ENCODE measurements at regions not wholly inside any gene's neighbourhood (a gene's known extent, or its start where the extent isn't known, plus 50 kb on each side); places are given as distances from the start of the nearest gene placed in this dataset.
"Not testable (repeated sequence)": the region's sequence is repeated elsewhere in the genome, so short reads cannot be mapped to it uniquely, and the experiment has no call there.

DNA sequence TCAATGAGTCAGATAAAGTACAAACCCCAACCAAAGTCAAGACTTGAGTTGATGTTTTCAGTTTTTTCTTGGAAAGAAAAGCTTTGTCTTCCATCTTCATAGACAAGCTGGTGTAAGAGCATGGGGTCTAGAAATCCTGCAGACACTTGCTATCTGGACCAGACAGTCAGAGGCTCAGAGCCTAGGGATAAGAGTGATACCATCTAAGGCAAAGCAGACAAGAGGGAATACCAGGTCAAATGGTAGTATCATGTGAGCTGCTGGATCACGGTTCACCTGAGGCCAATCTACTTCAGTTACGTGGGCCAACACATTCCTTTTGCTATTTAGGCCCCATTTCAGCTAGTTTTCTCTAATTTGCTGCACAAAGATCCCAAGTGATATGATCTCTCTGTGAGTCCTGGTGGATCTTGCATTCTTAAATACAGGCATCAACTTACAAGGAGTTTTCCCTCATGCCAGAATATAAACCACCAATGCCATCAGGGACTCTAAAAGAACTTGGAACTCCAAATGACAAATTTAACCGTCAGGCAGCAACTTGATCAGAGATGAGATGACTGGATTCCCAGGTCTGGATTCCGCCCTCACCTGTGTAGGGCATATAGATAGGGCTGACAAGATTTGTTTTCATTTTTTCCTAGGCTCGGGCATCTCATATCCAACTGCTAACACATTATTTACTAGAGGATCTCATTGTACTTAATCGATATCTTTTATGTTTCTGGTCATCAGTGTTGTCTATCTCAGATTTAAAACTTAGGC lies 101.4 kb downstream of the FOXD4L6 start:
- peak; percentile 32 for ATAC-seq
- DNase-seq (ENCODE audit: missing footprints); intact Hi-C loops (cut with DNase I): not testable (repeated sequence)

DNA sequence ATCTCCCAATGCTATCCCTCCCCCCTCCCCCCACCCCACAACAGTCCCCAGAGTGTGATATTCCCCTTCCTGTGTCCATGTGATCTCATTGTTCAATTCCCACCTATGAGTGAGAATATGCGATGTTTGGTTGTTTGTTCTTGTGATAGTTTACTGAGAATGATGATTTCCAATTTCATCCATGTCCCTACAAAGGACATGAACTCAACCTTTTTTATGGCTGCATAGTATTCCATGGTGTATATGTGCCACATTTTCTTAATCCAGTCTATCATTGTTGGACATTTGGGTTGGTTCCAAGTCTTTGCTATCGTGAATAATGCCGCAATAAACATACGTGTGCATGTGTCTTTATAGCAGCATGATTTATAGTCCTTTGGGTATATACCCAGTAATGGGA lies 106.1 kb downstream of the FOXD4L6 start:
- ATAC-seq; intact Hi-C loops (cut with DNase I); DNase-seq (ENCODE audit: missing footprints): not testable (repeated sequence)

DNA sequence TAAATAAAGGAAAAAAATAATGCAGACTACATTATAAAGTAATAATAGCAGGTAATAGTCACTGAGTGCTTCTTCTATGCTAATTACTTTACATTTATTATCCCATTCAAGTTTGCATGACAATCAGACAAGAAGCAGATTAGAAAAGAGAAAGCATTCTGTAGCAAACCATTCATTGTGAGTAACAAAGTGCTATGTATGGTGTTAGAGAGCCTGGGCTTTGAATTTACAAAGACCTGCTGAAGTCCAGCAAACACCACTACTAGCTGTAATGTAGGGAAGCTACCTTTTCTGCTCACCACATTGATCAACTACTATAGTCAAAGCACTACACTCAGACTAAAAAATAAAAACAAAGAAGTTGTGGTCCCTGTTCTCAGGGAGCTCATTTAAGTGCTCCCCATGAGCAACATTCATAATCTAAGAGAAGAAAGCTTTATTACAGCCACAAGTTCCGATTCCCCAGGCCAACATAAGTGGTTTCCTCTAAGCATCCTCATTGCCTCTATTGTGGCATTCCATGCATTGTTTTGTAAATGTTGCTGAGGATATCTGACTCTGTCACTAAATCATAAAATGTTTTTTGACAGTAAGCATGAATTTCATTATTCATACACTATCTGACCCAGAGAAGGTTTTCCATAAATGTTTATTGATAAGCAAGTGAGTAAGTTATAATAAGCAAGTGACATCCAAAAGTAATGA lies 108.5 kb downstream of the FOXD4L6 start:
- intact Hi-C loops (cut with DNase I); ATAC-seq; DNase-seq (ENCODE audit: missing footprints): not testable (repeated sequence)

DNA sequence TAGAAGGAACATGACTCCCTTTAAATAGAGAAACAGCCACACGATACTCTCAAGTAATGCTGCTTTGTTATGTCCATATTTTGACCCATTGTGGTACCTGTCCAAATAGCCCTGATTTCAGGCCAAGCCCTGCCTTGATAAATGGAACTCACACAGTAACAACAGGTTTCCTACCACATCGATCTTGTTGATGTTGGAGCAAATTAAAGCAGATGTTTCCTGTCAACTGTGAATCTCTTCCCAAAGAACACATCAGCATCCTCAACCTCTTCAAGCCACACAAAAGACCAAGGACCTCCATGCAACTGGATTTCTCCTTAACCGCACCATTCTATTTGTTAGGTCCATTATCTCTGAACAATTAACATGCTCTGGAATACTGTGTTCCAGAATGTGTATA lies 109.5 kb downstream of the FOXD4L6 start:
- DNase-seq (ENCODE audit: missing footprints); ATAC-seq; intact Hi-C loops (cut with DNase I): not testable (repeated sequence)

GRCh38 chr9:41016699-41017098 lies 111.8 kb downstream of the FOXD4L6 start:
- intact Hi-C loops (cut with DNase I); DNase-seq (ENCODE audit: missing footprints); ATAC-seq: not testable (repeated sequence)

DNA sequence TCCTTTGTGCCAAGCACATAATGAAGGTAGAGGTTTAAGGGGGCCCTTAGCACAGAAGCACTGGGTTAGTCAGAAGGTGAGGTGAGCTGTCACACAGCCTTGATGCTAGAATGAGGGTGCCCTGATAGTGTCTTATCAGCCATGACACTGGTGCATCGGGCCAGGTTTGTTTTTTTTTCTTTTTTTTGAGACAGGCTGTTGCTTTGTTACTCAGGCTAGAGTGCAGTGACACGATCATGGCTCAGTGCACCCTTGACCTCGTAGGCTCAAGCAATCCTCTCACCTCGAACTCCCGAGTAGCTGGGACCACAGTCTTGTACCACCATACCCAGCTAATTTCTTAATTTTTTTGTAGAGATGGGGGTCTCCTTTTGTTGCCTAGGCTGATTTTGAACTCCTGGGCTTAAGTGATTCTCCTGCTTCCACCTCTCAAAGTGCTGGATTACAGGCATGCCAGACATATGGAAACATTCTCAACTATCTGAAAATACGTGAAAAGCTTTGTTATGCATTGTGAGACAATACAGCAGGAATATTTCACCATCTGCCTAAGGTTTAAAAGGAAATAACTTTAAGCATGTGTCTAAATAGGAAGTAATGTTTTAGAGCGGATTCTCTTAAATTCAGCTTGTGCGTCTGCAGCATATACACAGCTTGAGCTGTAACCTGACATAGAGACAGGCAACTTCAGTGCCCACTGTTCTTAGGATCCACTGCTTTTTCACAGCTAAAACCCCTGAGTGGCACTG lies 128.4 kb downstream of the FOXD4L6 start:
- DNase-seq (ENCODE audit: missing footprints); ATAC-seq; intact Hi-C loops (cut with DNase I): not testable (repeated sequence)

DNA sequence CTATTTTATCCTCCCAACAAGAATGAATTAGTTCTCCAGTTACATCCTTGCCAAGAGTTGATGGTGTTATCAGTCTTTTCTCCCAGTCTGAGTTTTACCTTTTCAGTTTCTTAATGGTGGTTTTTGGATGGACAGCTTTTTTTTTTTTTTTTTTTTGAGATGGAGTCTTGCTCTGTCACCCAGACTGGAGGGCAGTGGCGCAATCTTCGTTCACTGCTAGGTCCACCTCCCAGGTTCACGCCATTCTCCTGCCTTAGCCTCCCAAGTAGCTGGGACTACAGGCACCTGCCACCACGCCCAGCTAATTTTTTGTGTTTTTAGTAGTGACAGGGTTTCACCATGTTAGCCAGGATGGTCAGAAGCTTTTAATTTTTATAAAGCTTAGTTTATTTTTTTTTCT lies 133.0 kb downstream of the FOXD4L6 start:
- ATAC-seq; intact Hi-C loops (cut with DNase I); DNase-seq (ENCODE audit: missing footprints): not testable (repeated sequence)

DNA sequence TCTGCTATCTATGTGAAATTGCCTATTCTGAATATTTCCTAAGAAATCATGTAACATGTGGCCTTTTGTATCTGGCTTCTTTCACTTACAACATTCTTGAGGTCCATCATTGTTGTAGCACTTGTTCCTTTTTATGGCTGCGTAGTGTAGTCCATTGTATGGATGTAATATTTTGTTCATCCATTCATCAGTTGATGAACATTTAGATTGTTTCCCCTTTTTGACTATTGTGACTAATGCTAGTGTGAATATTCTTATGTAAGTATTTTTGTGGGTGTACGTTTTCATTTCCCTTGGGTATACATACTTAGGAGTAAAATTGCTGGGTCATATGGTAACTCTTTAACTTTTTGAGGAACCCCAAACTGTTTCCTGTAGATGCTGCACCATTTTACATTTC lies 134.6 kb downstream of the FOXD4L6 start:
- intact Hi-C loops (cut with DNase I); ATAC-seq; DNase-seq (ENCODE audit: missing footprints): not testable (repeated sequence)

DNA sequence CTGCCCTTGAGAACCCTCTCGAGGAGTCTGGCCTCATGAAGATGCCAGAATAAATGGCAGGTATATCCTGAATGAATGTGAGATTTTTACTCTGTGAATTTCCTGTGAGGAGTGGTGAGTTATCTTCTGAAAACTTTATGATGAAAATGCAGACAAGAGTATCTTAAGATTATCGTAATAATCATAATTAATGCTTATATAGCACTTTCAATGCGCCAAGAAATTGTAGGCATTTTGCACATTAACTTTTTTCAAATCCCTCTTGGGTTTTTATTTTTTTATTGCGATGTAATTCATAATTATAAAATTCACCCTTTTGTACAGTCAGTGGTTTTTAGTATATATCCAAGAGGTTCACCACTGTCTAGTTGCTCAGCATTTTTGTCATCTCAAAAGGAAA lies 135.1 kb downstream of the FOXD4L6 start:
- DNase-seq (ENCODE audit: missing footprints); ATAC-seq; intact Hi-C loops (cut with DNase I): not testable (repeated sequence)

GRCh38 chr9:40992472-40992821 lies 136.0 kb downstream of the FOXD4L6 start:
- intact Hi-C loops (cut with DNase I); ATAC-seq: not testable (repeated sequence)
- peak; percentile 91 for DNase-seq (ENCODE audit: missing footprints)

DNA sequence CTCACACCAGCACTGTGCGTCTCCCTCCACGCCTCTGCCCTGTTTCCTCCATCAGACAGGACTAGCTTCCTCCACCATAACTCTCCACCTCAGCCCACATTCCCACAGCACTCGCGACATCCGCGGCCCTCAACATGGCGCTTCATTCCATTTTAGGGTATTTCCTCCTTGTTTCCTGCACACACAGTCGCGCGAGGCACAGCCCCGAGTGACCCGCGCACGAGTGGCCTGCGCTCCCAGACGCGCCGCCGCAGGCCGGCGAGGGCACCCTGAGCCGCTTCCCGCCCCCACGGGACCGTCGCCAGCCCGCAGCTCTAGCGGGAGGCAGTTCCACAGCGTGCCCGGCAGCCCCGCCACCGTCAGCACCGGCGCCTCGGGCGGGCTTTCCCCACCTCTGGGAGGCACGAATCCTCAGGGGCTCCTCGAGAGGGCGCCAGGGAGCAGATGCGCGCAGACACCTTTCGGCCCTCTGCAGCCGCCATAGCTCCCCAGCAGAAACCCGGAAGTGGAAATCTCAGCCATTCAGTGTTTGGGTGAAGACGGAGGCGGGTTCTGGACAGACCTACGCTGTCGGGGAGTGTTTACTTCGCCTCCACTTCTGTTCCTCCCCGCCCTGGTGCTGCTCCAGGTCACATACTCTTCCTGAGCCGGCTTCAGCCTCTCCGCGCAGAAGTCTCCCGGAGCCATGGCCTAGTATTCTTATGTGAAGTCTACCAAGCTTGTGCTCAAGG lies 136.6 kb downstream of the FOXD4L6 start:
- intact Hi-C loops (cut with DNase I) = not testable (repeated sequence)
- peak; percentile 100 for ATAC-seq
- DNase-seq (ENCODE audit: missing footprints) = peak; percentile 99

- intact Hi-C loops (cut with DNase I); DNase-seq (ENCODE audit: missing footprints); ATAC-seq: not testable (repeated sequence)
Observed at GRCh38 chr9:40991100-40991740, 137.3 kb downstream of the FOXD4L6 start.

DNA sequence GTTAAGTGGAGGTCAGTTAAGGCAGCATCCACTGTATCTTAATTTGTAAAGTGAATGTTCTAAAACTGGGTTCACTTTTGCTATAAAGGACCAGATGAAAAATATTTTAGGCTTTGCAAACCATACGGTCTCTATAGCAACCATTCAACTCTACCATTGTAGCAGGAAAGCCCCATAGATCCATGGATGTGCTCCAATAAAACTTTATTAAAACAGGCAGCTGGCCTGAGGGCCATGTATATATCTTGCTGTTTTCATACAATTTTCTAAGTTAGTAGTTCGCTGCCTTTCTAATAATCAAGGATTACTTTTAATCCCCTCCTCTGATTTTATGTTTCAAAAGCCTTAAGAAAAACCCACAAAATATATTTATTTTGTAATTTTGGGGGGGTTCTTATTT lies 142.1 kb downstream of the FOXD4L6 start:
- ATAC-seq; DNase-seq (ENCODE audit: missing footprints); intact Hi-C loops (cut with DNase I): not testable (repeated sequence)

- ATAC-seq; intact Hi-C loops (cut with DNase I): not testable (repeated sequence)
- peak; percentile 65 for DNase-seq (ENCODE audit: missing footprints)
Observed at GRCh38 chr9:40975351-40975750, 153.1 kb downstream of the FOXD4L6 start.

- ATAC-seq; intact Hi-C loops (cut with DNase I); DNase-seq (ENCODE audit: missing footprints): not testable (repeated sequence)
Observed at GRCh38 chr9:40974912-40975311, 153.6 kb downstream of the FOXD4L6 start.

GRCh38 chr9:40971773-40972172 lies 156.7 kb downstream of the FOXD4L6 start:
- ATAC-seq; intact Hi-C loops (cut with DNase I); DNase-seq (ENCODE audit: missing footprints): not testable (repeated sequence)

GRCh38 chr9:40970340-40970739 lies 158.1 kb downstream of the FOXD4L6 start:
- ATAC-seq; intact Hi-C loops (cut with DNase I); DNase-seq (ENCODE audit: missing footprints): not testable (repeated sequence)

DNA sequence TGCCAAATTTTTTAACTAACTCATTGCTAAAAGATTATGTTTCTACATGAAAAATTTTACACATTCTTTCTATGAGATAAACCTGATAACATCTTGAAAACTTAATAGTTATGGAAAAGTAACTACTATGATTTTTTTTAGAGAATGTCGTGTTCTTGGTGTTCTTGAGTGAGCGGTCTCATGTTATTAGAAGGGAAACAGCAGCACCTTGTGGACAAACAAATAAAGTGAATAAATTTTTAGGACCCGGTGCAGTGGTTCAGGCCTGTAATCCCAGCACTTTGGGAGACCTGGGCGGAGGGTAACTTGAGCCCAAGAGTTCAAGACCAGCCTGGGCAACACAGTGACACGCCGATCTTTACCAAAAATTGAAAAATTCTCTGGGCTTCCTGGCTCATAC lies 166.0 kb downstream of the FOXD4L6 start:
- DNase-seq (ENCODE audit: missing footprints); intact Hi-C loops (cut with DNase I); ATAC-seq: not testable (repeated sequence)

Measured in Right ventricle myocardium inferior (tissue), 1 donor.